PC-9 (cell line): ENCODE measurements at regions not wholly inside any gene's neighbourhood (a gene's known extent, or its start where the extent isn't known, plus 50 kb on each side); places are given as distances from the start of the nearest gene placed in this dataset.

Source experiments
- BruUV-seq: library from RNA; stranded (reverse); fragments of 400-500 nt; replicated peaks from 2 replicates; lab custom pipeline; 2021; lab: Mats Ljungman, UMichigan
- CTCF ChIA-PET: fragments of 300-600 bp; sonication (Branson Sonifier 250); formaldehyde crosslinking; loops from one replicate; lab custom pipeline; 2022; ENCODE audit warnings: antibody characterized with exemption; lab: Charles Lee
- POLR2A ChIA-PET: fragments of 300-600 bp; sonication (Branson Sonifier 250); formaldehyde crosslinking; loops from one replicate; lab custom pipeline; 2022; ENCODE audit warnings: antibody characterized with exemption; ENCODE audit not compliant: unreplicated experiment; lab: Charles Lee
- DNase-seq, 2 experiments: peaks; one replicate each; pipeline versions ENCODE4 v3.0.0 to v3.0.0-alpha.2; 2015 to 2022; ENCODE audit warnings: mixed read lengths in 1 of 2
- H2AFZ ChIP-seq: fragments of 200-600 bp; sonication (generic); 2 replicates; pipeline ENCODE4 v1.8.1; 2017; ENCODE audit warnings: antibody characterized with exemption
- H3F3A ChIP-seq: fragments of 200-600 bp; sonication (generic); 2 replicates; pipeline ENCODE4 v1.8.1; 2017; ENCODE audit warnings: antibody characterized with exemption, mild to moderate bottlenecking, low read depth; ENCODE audit not compliant: insufficient read depth
- H3K27ac ChIP-seq: fragments of 200-600 bp; sonication (generic); 2 replicates; pipeline ENCODE4 v1.6.1; 2016; ENCODE audit warnings: mixed run types
- H3K27me3 ChIP-seq: fragments of 200-600 bp; sonication (generic); 2 replicates; pipeline ENCODE4 v1.6.1; 2016; ENCODE audit warnings: low read depth, mixed run types; ENCODE audit not compliant: insufficient read depth
- H3K36me3 ChIP-seq: fragments of 200-600 bp; sonication (generic); 2 replicates; pipeline ENCODE4 v1.6.1; 2016; ENCODE audit warnings: low read depth, mixed run types
- H3K4me1 ChIP-seq: fragments of 200-600 bp; sonication (generic); replicated peaks from 2 replicates; pipeline ENCODE4 v1.6.1; 2016; ENCODE audit warnings: mixed run types; ENCODE audit not compliant: insufficient read depth
- H3K4me2 ChIP-seq: fragments of 200-600 bp; sonication (generic); 2 replicates; pipeline ENCODE4 v1.6.1; 2017; ENCODE audit warnings: mixed run types
- H3K4me3 ChIP-seq: fragments of 200-600 bp; sonication (generic); 2 replicates; pipeline ENCODE4 v1.6.1; 2016; ENCODE audit warnings: mixed run types
- H3K79me2 ChIP-seq: fragments of 200-600 bp; sonication (generic); 2 replicates; pipeline ENCODE4 v1.6.1; 2017; ENCODE audit warnings: low read depth, mixed run types
- H3K9me2 ChIP-seq: fragments of 200-600 bp; sonication (generic); 2 replicates; pipeline ENCODE4 v1.8.1; 2017; ENCODE audit warnings: mild to moderate bottlenecking; ENCODE audit not compliant: insufficient read depth
- H3K9me3 ChIP-seq: fragments of 200-600 bp; sonication (generic); 2 replicates; pipeline ENCODE4 v1.8.1; 2016; ENCODE audit warnings: low read depth; ENCODE audit not compliant: insufficient read depth
- H4K20me1 ChIP-seq: fragments of 200-600 bp; sonication (generic); 2 replicates; pipeline ENCODE4 v1.8.1; 2017; ENCODE audit not compliant: insufficient read depth
- CTCF ChIP-seq: fragments of 200-600 bp; sonication (generic); conservative IDR thresholded peaks from 2 replicates; pipeline ENCODE4 v1.6.1; 2017; ENCODE audit warnings: mixed run types, antibody characterized with exemption, mild to moderate bottlenecking, moderate library complexity
- EZH2 ChIP-seq: fragments of 200-600 bp; sonication (generic); IDR thresholded peaks from 2 replicates; pipeline ENCODE4 v1.8.0; 2017; ENCODE audit warnings: antibody characterized with exemption, low read depth
- intact Hi-C: fragments of 100-400 bp; cut with micrococcal nuclease; formaldehyde crosslinking; loops from one replicate; pipeline ENCODE4 v1.10.0; 2022; ENCODE audit not compliant: unreplicated experiment

GRCh38 chr11:37724315-37724714, 1126.3 kb upstream of the RAG2 start:
- no TSS peak for BruUV-seq
- DNase-seq = no peak
- no peak overlapping the region for H3K27ac ChIP-seq
- H3K4me3 ChIP-seq = no peak overlapping the region
- H3K36me3 ChIP-seq = no peaks in the 10 kb centered on the region
- H3K9me2 ChIP-seq = peaks cover 3% of the 10 kb centered on the region; the same call in 1 of the 2 replicates
- H3K9me3 ChIP-seq = no peaks in the 10 kb centered on the region
- ChIA-PET CTCF (no interaction called here), POLR2A (no interaction called here)
- intact Hi-C loops = no loop called here
- no peak overlapping the region for H2AFZ ChIP-seq
- H4K20me1 ChIP-seq = no peaks in the 10 kb centered on the region
- H3K4me1 ChIP-seq = no peaks in the 10 kb centered on the region
- H3K27me3 ChIP-seq = no peaks in the 10 kb centered on the region
- TF ChIP-seq EZH2 (no peak), CTCF (no peak)
- no peak overlapping the region for H3K4me2 ChIP-seq
- H3K79me2 ChIP-seq = no peaks in the 10 kb centered on the region
- H3F3A ChIP-seq = no peaks in the 10 kb centered on the region

GRCh38 chr11:37721485-37721884, 1123.4 kb upstream of the RAG2 start:
- Histone ChIP-seq H3K9me3 (no peaks in the 10 kb centered on the region), H3K4me1 (no peaks in the 10 kb centered on the region), H4K20me1 (no peaks in the 10 kb centered on the region), H3K4me3 (no peak overlapping the region), H3K27me3 (no peaks in the 10 kb centered on the region), H3K9me2 (peaks cover 3% of the 10 kb centered on the region; the same call in 1 of the 2 replicates), H3K36me3 (no peaks in the 10 kb centered on the region), H3K79me2 (no peaks in the 10 kb centered on the region), H3F3A (no peaks in the 10 kb centered on the region), H3K27ac (no peak overlapping the region), H2AFZ (no peak overlapping the region), H3K4me2 (no peak overlapping the region)
- no peak for DNase-seq
- ChIA-PET POLR2A (no interaction called here), CTCF (no interaction called here)
- BruUV-seq = no TSS peak
- no peak for TF ChIP-seq EZH2
- intact Hi-C loops = no loop called here

- Histone ChIP-seq H3K9me3 (no peaks in the 10 kb centered on the region), H4K20me1 (no peaks in the 10 kb centered on the region), H3K9me2 (peaks cover 3% of the 10 kb centered on the region; the same call in 1 of the 2 replicates), H3K4me2 (no peak overlapping the region), H3K36me3 (no peaks in the 10 kb centered on the region), H2AFZ (no peak overlapping the region), H3K79me2 (no peaks in the 10 kb centered on the region), H3K4me3 (no peak overlapping the region), H3K4me1 (no peaks in the 10 kb centered on the region), H3K27me3 (no peaks in the 10 kb centered on the region), H3K27ac (no peak overlapping the region), H3F3A (no peaks in the 10 kb centered on the region)
- intact Hi-C loops = no loop called here
- no peak for TF ChIP-seq CTCF
- TF ChIP-seq EZH2 = no peak
- ChIA-PET CTCF (no interaction called here), POLR2A (no interaction called here)
- no TSS peak for BruUV-seq
- DNase-seq = no peak
These were observed 1120.5 kb upstream of the RAG2 start for GRCh38 chr11:37718431-37718999.

GRCh38 chr11:37712251-37712650, 1114.2 kb upstream of the RAG2 start:
- Histone ChIP-seq H3K36me3 (no peaks in the 10 kb centered on the region), H3K27ac (no peak overlapping the region), H3K9me2 (no peaks in the 10 kb centered on the region), H2AFZ (no peak overlapping the region), H3K9me3 (no peaks in the 10 kb centered on the region), H3K79me2 (no peaks in the 10 kb centered on the region), H4K20me1 (no peaks in the 10 kb centered on the region), H3F3A (no peaks in the 10 kb centered on the region), H3K4me3 (no peak overlapping the region), H3K4me2 (no peak overlapping the region), H3K27me3 (no peaks in the 10 kb centered on the region), H3K4me1 (no peaks in the 10 kb centered on the region)
- TF ChIP-seq EZH2 (no peak), CTCF (no peak; the same call in 1 of the 2 replicates)
- intact Hi-C loops = no loop called here
- ChIA-PET CTCF (no interaction called here), POLR2A (interaction anchor here (0.7 kb wide), 1 partner anchor 45 kb away, joined by 12 read pairs; no protein-coding TSS in a partner anchor)
- BruUV-seq = no TSS peak
- no peak for DNase-seq
